Ovary (tissue), 7 donors: ENCODE measurements at regions not wholly inside any gene's neighbourhood (a gene's known extent, or its start where the extent isn't known, plus 50 kb on each side); places are given as distances from the start of the nearest gene placed in this dataset.

Source experiments
- DNase-seq, 5 donors: peaks; one replicate each; pipeline ENCODE4 v3.0.0-alpha.2; 2019 to 2020
- H3K27ac ChIP-seq, 2 donors: fragments of 200-600 bp; one replicate each; pipeline versions ENCODE4 v1.5.1 to v1.8.0; 2019 to 2022
- H3K27me3 ChIP-seq: fragments of 200-600 bp; one replicate; pipeline ENCODE4 v1.8.0; 2022
- H3K36me3 ChIP-seq: fragments of 200-600 bp; sonication (generic); one replicate; pipeline ENCODE4 v1.5.1; 2019
- H3K4me1 ChIP-seq: one replicate; pipeline ENCODE4 v1.8.1; 2013; ENCODE audit warnings: mild to moderate bottlenecking, moderate library complexity; ENCODE audit not compliant: insufficient read depth
- H3K4me3 ChIP-seq: fragments of 200-600 bp; sonication (generic); one replicate; pipeline ENCODE4 v1.5.1; 2017
- H3K9me3 ChIP-seq, 2 donors: fragments of 200-600 bp in 1 of 2; sonication (generic) in 1 of 2; one replicate each; pipeline versions ENCODE4 v1.5.1 to v1.8.1; 2013 to 2019; ENCODE audit warnings: mild to moderate bottlenecking in 1 of 2, moderate library complexity in 1 of 2
- EP300 ChIP-seq: sonication (generic); formaldehyde crosslinking; IDR thresholded peaks from one replicate; pipeline ENCODE4 v1.6.1; 2017; ENCODE audit warnings: antibody characterized with exemption
- POLR2A ChIP-seq: fragments of 450-650 bp; IDR thresholded peaks from one replicate; pipeline ENCODE4 v1.6.1; 2017; ENCODE audit warnings: antibody characterized with exemption, mild to moderate bottlenecking, moderate library complexity
- WGBS, 3 donors: extraction: QIAGEN DNeasy Blood & Tissue Kit in 1 of 3; methylation state at CpG; one replicate each; pipeline versions ENCODE4 v1.1.5 to v1.1.7; 2013 to 2017; 5-methylcytosine and 5-hydroxymethylcytosine counted together
- intact Hi-C, 4 donors: fragments of 100-400 bp; cut with DNase I; formaldehyde crosslinking; loops; one replicate each; pipeline versions ENCODE4 v1.11.0 to v1.15.1; 2022 to 2023
- TF ChIP-seq, protein P1 (sequence below), 3 donors: fragments of 450-650 bp in 2 of 3; fragments of 200-600 bp in 1 of 3; IDR thresholded peaks; one replicate each; pipeline versions ENCODE4 v1.5.1 to v1.8.0; 2016 to 2022; ENCODE audit warnings: antibody characterized with exemption in 3 of 3, mild to moderate bottlenecking in 1 of 3
- donor health status: DM: no; HTN: no; CAD: no; lungs with moderate emphysema.
- donor health status: DM: no; HTN: no; CAD: no.
- donor health status: Bipolar disorder and iron deficiency.
- donor health status: DM: no; HTN: no; CAD: no.
- donor health status: DM: yes; HTN: yes; CAD: no.

DNA sequence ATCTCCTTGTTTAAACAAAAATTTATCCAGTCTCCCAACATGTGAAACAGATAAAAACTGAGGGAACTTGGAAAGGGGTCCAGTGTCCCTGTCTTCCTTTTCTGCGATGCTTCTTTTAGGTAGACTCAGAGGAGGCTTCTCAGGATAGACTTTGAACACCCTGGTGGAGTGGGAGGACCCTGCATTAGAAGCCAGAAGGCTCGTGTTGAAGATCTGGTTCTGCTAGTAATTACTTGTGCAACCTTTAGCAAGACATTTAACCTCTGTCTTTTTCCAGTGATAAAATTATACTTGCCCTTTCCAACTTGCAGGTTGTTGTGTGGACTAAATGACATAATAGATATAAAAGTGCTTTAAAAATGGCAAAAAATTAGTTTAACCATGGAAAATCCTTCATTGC lies 67.1 kb upstream of the PREP start:
- no peaks in the 10 kb centered on the region for H3K9me3 ChIP-seq
- no peaks in the 10 kb centered on the region for H3K4me1 ChIP-seq
- TF ChIP-seq POLR2A (no peak), EP300 (no peak)
- TF ChIP-seq, protein P1, sequence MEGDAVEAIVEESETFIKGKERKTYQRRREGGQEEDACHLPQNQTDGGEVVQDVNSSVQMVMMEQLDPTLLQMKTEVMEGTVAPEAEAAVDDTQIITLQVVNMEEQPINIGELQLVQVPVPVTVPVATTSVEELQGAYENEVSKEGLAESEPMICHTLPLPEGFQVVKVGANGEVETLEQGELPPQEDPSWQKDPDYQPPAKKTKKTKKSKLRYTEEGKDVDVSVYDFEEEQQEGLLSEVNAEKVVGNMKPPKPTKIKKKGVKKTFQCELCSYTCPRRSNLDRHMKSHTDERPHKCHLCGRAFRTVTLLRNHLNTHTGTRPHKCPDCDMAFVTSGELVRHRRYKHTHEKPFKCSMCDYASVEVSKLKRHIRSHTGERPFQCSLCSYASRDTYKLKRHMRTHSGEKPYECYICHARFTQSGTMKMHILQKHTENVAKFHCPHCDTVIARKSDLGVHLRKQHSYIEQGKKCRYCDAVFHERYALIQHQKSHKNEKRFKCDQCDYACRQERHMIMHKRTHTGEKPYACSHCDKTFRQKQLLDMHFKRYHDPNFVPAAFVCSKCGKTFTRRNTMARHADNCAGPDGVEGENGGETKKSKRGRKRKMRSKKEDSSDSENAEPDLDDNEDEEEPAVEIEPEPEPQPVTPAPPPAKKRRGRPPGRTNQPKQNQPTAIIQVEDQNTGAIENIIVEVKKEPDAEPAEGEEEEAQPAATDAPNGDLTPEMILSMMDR (IDR thresholded peaks at IDR 0.05), result no peak
- intact Hi-C loops, result no loop called here
- DNase-seq, result no peak
- no peaks in the 10 kb centered on the region for H3K36me3 ChIP-seq
- no peak overlapping the region for H3K27ac ChIP-seq
- 43 to 56% (median 48%) methylated on average over 2 of the region's 2 CpGs for WGBS, 3 donors
- no peaks in the 10 kb centered on the region for H3K27me3 ChIP-seq
- H3K4me3 ChIP-seq, result no peak overlapping the region

DNA sequence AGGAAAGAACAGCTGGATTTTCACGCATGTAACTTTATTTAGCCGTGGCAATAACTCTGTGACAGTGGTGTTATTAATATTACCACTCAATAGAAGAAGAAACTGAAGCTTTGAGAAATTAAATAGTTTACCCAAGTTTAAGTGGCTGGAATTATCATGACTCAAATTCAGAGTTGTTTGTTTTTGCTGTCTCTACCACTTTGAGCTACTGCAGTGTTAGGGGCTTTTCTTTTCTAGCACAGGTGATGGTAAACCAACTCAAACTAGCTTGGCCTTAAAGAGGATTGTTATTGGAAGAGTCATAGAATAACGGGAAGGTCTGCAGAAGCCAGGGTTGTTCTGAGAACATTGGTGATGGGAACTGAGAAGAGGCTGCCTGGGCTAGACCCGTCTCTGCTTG lies 66.0 kb upstream of the PREP start:
- no peak overlapping the region for H3K27ac ChIP-seq
- TF ChIP-seq, protein P1 (IDR thresholded peaks at IDR 0.05), result no peak
- TF ChIP-seq EP300, result no peak
- TF ChIP-seq POLR2A, result no peak
- H3K36me3 ChIP-seq, result no peaks in the 10 kb centered on the region
- H3K9me3 ChIP-seq, result no peaks in the 10 kb centered on the region
- no peak overlapping the region for H3K4me3 ChIP-seq
- no peak for DNase-seq
- no peaks in the 10 kb centered on the region for H3K27me3 ChIP-seq
- WGBS, 3 donors, result 82 to 90% (median 86%) methylated on average over 4 of the region's 4 CpGs
- intact Hi-C loops, result no loop called here
- no peaks in the 10 kb centered on the region for H3K4me1 ChIP-seq

DNA sequence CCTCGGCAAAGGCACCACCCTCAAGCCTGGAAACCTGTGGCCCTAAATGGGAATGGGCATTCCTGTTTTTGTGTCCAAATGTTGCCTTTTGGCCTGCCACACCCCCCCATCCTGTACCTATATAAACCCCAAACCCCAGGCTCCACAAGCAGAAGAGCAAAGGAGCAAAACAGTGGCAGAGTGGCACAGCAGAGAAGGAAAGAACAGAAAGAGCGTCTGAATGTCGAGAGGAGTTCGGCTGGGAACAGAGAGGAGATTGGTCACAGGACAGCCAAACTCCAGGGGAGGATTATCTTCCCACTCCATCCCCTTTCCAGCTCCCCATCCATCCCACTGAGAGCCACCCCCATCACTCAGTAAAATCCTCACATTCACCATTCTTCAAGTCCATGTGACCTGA lies 58.0 kb upstream of the PREP start:
- WGBS, 3 donors, result 92 to 97% (median 95%) methylated on average over 4 of the region's 4 CpGs
- DNase-seq, result no peak
- no peak overlapping the region for H3K27ac ChIP-seq
- H3K9me3 ChIP-seq, result no peaks in the 10 kb centered on the region
- no peak for TF ChIP-seq POLR2A
- TF ChIP-seq, protein P1 (IDR thresholded peaks at IDR 0.05), result no peak
- TF ChIP-seq EP300, result no peak
- H3K36me3 ChIP-seq, result no peaks in the 10 kb centered on the region
- no peak overlapping the region for H3K4me3 ChIP-seq
- H3K4me1 ChIP-seq, result no peaks in the 10 kb centered on the region
- intact Hi-C loops, result no loop called here
- no peaks in the 10 kb centered on the region for H3K27me3 ChIP-seq

DNA sequence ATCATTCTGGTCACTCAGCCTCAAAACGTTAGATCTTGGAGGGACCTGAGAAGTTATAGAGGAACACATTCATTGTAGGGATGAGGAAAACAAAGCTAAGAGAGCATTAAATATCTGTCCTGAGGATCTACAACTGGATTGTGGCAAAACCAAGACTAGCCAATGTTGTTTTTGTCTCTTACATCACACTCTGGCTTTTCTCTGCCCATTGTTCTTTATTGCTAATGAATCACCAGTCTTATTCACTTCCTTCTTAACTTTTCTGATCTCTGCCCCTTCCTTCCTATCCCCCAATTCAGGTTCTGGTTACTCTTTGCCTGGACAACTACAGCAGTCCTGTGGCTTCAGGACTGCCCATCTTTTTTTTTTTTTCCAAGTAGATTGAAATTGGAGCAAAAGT lies 57.0 kb upstream of the PREP start:
- no peaks in the 10 kb centered on the region for H3K9me3 ChIP-seq
- TF ChIP-seq, protein P1 (IDR thresholded peaks at IDR 0.05), result no peak
- TF ChIP-seq EP300, result no peak
- TF ChIP-seq POLR2A, result no peak
- 73 to 86% (median 75%) methylated on average over 1 of the region's 1 CpG for WGBS, 3 donors

DNA sequence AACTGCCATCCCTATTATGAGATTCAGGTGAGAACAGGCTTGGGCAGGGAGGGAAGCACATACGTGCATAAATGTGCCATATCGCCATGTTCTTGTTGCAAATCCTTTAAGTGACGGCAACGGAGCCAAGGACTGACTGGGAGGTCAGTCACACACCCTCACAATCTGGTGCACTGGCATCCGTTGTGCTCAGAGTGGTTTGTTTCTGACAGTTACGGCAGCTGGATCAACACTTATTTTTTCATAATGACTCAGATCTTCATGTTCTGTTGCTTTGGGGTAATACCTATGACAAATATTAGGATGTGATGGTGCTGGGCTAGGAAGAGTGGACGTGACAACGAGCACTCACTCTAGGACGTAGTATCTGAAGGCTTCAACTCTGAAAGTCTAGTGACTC lies 56.2 kb upstream of the PREP start:
- Histone ChIP-seq H3K36me3 (no peaks in the 10 kb centered on the region), H3K4me3 (no peak overlapping the region), H3K4me1 (no peaks in the 10 kb centered on the region), H3K9me3 (no peaks in the 10 kb centered on the region), H3K27me3 (no peaks in the 10 kb centered on the region), H3K27ac (no peak overlapping the region)
- DNase-seq, result no peak
- 83 to 92% (median 87%) methylated on average over 9 of the region's 9 CpGs for WGBS, 3 donors
- TF ChIP-seq POLR2A, result no peak
- TF ChIP-seq, protein P1 (IDR thresholded peaks at IDR 0.05), result no peak
- intact Hi-C loops, result no loop called here

More for the DNA sequence above, 57.0 kb upstream of the PREP start:
- H3K27me3 ChIP-seq, result no peaks in the 10 kb centered on the region
- H3K27ac ChIP-seq, result no peak overlapping the region
- H3K36me3 ChIP-seq, result no peaks in the 10 kb centered on the region
- H3K4me1 ChIP-seq, result no peaks in the 10 kb centered on the region
- intact Hi-C loops, result no loop called here
- no peak for DNase-seq
- no peak overlapping the region for H3K4me3 ChIP-seq
